Esophagus squamous epithelium (tissue), 4 donors: ENCODE measurements at regions not wholly inside any gene's neighbourhood (a gene's known extent, or its start where the extent isn't known, plus 50 kb on each side); places are given as distances from the start of the nearest gene placed in this dataset.

Experiments
- POLR2A ChIP-seq, 4 donors: fragments of 450-650 bp; IDR thresholded peaks; one replicate each; pipeline ENCODE4 v1.6.1; 2017; ENCODE audit warnings: antibody characterized with exemption in 4 of 4, mild to moderate bottlenecking in 4 of 4, moderate library complexity in 3 of 4
- TF ChIP-seq, protein P1 (sequence below), 6 experiments: fragments of 450-650 bp in 4 of 6; fragments of 200-600 bp in 2 of 6; sonication (generic) in 2 of 6; IDR thresholded peaks; one replicate each; pipeline ENCODE4 v1.5.1; 2016 to 2019; ENCODE audit warnings: antibody characterized with exemption in 6 of 6, mild to moderate bottlenecking in 4 of 6, moderate library complexity in 4 of 6

DNA sequence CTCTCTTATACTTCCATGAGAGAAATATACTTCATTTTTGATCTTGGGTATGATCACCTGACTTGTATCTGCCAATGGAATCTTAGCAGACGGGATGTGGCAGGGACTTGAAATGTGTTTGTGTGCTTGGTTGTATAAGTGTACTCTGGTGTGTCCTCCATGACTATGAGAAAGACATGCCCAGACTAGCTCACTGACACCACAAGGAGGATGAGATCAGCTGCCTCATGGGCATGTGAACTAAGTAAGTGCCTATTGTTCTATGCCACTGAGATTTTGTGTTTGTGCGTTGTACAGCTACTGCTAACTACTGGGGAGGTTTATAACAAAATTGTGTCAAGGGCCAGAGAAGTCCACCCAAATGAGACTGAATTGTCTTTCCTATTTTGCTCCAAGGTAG lies 402.2 kb upstream of the SALL1 start:
- no peak for TF ChIP-seq POLR2A (IDR thresholded peaks at IDR 0.05)
- TF ChIP-seq, protein P1, sequence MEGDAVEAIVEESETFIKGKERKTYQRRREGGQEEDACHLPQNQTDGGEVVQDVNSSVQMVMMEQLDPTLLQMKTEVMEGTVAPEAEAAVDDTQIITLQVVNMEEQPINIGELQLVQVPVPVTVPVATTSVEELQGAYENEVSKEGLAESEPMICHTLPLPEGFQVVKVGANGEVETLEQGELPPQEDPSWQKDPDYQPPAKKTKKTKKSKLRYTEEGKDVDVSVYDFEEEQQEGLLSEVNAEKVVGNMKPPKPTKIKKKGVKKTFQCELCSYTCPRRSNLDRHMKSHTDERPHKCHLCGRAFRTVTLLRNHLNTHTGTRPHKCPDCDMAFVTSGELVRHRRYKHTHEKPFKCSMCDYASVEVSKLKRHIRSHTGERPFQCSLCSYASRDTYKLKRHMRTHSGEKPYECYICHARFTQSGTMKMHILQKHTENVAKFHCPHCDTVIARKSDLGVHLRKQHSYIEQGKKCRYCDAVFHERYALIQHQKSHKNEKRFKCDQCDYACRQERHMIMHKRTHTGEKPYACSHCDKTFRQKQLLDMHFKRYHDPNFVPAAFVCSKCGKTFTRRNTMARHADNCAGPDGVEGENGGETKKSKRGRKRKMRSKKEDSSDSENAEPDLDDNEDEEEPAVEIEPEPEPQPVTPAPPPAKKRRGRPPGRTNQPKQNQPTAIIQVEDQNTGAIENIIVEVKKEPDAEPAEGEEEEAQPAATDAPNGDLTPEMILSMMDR (IDR thresholded peaks at IDR 0.05) = no peak
